GM18505 (cell line): ENCODE measurements at regions not wholly inside any gene's neighbourhood (a gene's known extent, or its start where the extent isn't known, plus 50 kb on each side); places are given as distances from the start of the nearest gene placed in this dataset.

ENCODE experiments used
- ATAC-seq: cut with Tn5 transposase; IDR thresholded peaks from one replicate; pipeline ENCODE4 v1.9.1; 2021; ENCODE audit not compliant: unreplicated experiment
- POLR2A ChIP-seq: IDR thresholded peaks from 4 replicates; pipeline ENCODE4 v1.6.1; 2011; ENCODE audit warnings: borderline replicate concordance; ENCODE audit not compliant: insufficient read depth, insufficient read length; ENCODE audit errors: extremely low read depth

- no peak for TF ChIP-seq POLR2A
- ATAC-seq = no peak
These were observed 302.8 kb downstream of the FSCB start for GRCh38 chr14:44204061-44204835.

DNA sequence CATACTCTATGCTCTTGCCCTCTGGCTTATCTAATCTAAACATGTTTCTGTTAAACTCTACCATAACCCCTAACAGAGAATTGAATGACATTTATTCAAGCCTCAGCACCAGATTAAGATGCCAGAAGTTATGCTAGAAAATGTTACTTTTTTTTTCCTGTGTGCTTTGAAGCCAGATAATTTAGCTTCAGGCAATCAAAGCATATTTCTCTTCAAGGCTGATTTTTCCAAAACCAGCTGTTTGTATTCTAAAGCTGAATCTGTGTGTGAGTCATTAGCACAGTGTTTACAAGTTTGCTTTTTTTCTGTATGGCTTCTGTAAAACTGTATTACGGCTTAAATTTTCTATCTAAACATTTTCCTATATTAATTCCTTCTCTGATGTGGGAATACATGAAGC lies 326.1 kb downstream of the FSCB start:
- TF ChIP-seq POLR2A = no peak

DNA sequence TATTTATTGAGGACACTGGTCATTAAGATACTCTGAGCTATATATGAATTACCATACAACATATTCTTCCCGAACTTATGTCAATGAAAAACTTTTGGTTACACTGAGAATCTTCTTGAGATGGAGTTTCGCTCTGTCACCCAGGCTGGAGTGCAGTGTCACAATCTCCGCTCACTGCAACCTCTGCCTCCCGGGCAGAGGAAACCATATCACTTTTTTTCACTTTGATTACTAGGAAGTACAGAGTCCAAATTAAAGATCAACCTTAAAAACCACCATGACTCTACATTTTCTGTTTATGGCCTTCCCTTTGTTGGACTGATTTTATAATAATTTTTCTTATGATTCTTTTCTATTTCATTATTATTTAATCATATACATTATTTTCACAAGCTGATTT lies 336.5 kb downstream of the FSCB start:
- ATAC-seq = no peak
- TF ChIP-seq POLR2A = no peak

More for the DNA sequence above, 326.1 kb downstream of the FSCB start:
- ATAC-seq = no peak

- no peak for ATAC-seq
- TF ChIP-seq POLR2A = no peak
These were observed 337.0 kb downstream of the FSCB start for GRCh38 chr14:44170101-44170500.

- ATAC-seq = no peak
- TF ChIP-seq POLR2A = no peak
These were observed 338.5 kb downstream of the FSCB start for GRCh38 chr14:44168566-44168965.

DNA sequence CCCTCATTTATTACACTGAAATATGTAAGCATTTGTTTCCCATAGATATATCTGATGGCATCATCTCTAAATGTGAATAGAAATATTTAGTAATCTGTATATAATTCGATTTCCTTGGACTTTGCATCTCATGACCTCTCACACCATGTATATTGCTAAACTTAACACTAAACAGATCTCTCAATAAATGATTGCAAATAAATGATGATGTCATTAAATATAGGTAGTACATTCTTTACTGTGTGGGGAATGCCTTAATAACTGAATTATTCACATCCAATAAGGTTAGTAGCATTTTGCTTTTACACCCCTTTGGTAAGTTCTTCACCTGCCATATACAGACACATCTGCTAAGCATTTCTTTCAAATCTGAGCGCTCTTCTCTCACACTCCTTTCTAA lies 340.5 kb downstream of the FSCB start:
- TF ChIP-seq POLR2A = no peak
- no peak for ATAC-seq

DNA sequence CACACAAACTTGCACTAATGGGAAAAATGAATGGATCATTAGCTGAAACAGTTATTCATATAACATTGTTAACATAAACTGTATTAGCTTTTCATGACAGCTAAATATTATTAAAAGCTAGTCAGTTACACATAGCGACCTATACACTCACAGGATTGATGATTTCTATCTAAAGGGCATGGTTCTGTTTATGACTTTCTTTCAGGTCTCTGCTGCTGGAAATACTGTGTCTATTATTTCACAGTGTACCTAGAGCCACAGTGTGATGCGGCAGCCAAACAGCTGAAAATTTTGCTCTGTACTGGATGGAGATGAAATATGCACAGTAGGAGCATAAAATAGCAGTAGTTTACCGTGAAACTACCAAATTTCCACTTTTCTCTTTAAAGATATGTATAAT lies 341.1 kb downstream of the FSCB start:
- TF ChIP-seq POLR2A = no peak
- no peak for ATAC-seq

- TF ChIP-seq POLR2A = no peak
- no peak for ATAC-seq
These were observed 341.8 kb downstream of the FSCB start for GRCh38 chr14:44165286-44165685.

DNA sequence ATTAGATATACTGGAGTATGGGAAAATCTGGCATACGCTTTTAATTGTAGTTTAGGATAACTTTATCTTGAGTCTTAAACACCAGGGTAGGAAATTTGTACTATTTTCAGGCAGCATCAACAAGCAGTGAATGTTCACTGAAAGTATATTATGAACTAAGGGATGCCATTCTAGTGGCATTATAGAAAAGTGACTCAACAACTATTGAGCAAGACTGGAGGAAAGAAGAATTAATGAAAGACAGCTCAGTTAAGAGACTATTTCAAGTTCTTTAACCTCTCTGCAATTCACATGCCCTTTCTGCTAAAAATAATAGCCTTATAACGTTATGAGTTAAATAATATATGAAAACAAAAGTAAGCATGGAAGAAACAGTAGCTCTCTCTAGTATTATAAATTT lies 343.1 kb downstream of the FSCB start:
- no peak for ATAC-seq

GRCh38 chr14:44162197-44162596 lies 344.9 kb downstream of the FSCB start:
- no peak for TF ChIP-seq POLR2A
- ATAC-seq = no peak

More for the DNA sequence above, 343.1 kb downstream of the FSCB start:
- no peak for TF ChIP-seq POLR2A

DNA sequence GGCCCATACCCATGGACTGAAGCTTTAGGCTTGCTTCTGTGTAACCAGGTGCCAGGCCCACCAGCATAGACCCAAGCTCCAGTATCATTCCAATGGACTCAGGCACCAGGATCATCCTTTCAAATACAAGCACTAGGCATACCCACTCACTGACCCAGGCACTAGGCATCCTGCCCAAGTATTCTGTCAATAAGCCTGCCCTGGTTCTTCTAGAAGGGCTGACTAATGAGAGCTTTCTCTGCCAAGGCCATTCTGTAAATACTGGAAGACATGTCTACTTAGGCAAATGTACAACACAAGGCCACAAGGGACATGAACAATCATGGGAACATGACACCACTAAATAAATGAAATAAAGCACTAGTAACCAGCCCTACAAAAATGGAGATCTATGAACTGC lies 352.2 kb downstream of the FSCB start:
- no peak for TF ChIP-seq POLR2A
- ATAC-seq = no peak

DNA sequence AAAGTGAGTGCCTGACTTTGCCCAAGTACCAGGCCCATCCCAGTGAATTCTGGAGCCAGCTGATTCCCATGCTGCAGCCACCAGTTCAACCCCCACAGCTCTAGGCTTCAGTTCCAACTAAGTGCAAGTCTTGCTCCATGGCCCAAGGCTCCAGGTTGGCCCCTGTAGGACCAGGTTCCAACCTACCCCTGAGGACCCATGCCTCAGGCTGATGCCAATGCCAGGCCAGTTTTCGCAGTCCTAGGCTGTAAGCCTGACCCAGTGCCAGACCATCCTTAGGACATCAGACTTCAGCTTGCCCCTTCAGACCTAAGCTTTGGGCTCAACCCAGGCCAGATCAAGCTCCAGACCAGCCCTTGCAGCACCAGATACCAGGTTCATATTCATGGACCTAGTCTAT lies 352.6 kb downstream of the FSCB start:
- TF ChIP-seq POLR2A = no peak
- ATAC-seq = no peak

DNA sequence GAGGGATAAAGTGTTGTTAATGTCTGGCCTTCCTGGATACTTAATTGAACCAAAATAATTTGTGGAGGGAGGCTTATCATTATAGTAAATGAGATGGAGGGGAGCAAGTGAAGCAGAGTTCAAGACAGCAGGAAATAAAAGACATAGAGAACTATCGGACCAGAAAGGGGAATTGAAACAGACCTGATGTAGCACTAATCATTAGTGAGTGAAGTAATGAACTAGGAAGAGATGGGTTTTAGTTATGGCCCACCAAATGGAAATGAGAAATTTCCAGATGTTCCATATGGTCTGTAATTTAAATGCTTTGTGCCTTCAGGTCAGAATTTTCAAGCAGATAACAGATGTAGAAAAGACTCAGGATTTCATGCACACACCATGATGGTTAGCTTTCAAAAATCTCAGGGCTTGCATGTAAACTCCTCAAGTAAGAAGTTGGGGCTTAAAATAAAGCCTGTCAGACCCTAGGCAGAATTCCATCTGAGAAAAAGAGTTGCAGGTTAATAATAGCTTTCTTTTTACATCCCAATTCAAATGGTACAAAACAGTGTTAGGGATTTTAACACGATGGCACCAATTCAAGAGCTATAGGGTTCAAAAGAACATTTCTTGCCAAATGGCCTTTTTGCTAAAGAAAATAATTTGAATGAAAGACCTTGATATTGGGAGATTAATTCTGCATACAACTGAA lies 355.8 kb downstream of the FSCB start:
- no peak for TF ChIP-seq POLR2A
- ATAC-seq = no peak

GRCh38 chr14:44149597-44149996 lies 357.5 kb downstream of the FSCB start:
- no peak for ATAC-seq

More at GRCh38 chr14:44149597-44149996, 357.5 kb downstream of the FSCB start:
- no peak for TF ChIP-seq POLR2A
